ENCODE measurements at regions not wholly inside any gene's neighbourhood (a gene's known extent, or its start where the extent isn't known, plus 50 kb on each side); places are given as distances from the start of the nearest gene placed in this dataset.

GRCh38 chr3:190774633-190775032 is 87.9 kb downstream of the GMNC start:
- Histone ChIP-seq H3K27me3 (no peaks in the 10 kb centered on the region), H3K4me1 (no peaks in the 10 kb centered on the region), H3K9me3 (no peaks in the 10 kb centered on the region), H3K36me3 (no peaks in the 10 kb centered on the region), H3K4me3 (no peak overlapping the region), H3K27ac (no peak overlapping the region)
- in situ Hi-C loops (cut with MboI; ENCODE audit: low pct_ligation_motif_present in 1 of 4, low pct_unique_long_range_greater_than_20kb in 1 of 4, low sequenced_read_pairs in 3 of 4) (no loop called here), intact Hi-C loops (cut with DNase I; ENCODE audit: low total_unique reads) (no loop called here)
- TF ChIP-seq CTCF (IDR thresholded peaks at IDR 0.05) (no peak), EP300 (IDR thresholded peaks at IDR 0.05; ENCODE audit: low read depth) (no peak), POLR2AphosphoS5 (IDR thresholded peaks at IDR 0.05) (no peak), POLR2A (IDR thresholded peaks at IDR 0.05) (no peak)
- DNase-seq: no peak

- Histone ChIP-seq H3K27me3 (no peaks in the 10 kb centered on the region), H3K36me3 (no peaks in the 10 kb centered on the region), H3K27ac (no peak overlapping the region), H3K4me3 (no peak overlapping the region), H3K9me3 (no peaks in the 10 kb centered on the region), H3K4me1 (no peaks in the 10 kb centered on the region)
- intact Hi-C loops (cut with DNase I; ENCODE audit: low total_unique reads): no loop called here
- no peak for TF ChIP-seq EP300 (IDR thresholded peaks at IDR 0.05; ENCODE audit: low read depth)
- 84 to 89% methylated on average over 6 to 7 of the region's 7 CpGs for WGBS, 2 donors (ENCODE audit: low coverage in 1 of 2)
- no peak for DNase-seq
- in situ Hi-C loops (cut with MboI; ENCODE audit: low pct_ligation_motif_present in 1 of 4, low pct_unique_long_range_greater_than_20kb in 1 of 4, low sequenced_read_pairs in 3 of 4): no loop called here
Observed at GRCh38 chr3:190773948-190774347, 88.5 kb downstream of the GMNC start.

- Histone ChIP-seq H3K27me3 (no peaks in the 10 kb centered on the region), H3K9me3 (no peaks in the 10 kb centered on the region), H3K4me1 (no peaks in the 10 kb centered on the region), H3K27ac (no peak overlapping the region), H3K4me3 (no peak overlapping the region), H3K36me3 (no peaks in the 10 kb centered on the region)
- intact Hi-C loops (cut with DNase I; ENCODE audit: low total_unique reads) (no loop called here), in situ Hi-C loops (cut with MboI; ENCODE audit: low pct_ligation_motif_present in 1 of 4, low pct_unique_long_range_greater_than_20kb in 1 of 4, low sequenced_read_pairs in 3 of 4) (no loop called here)
- TF ChIP-seq CTCF (IDR thresholded peaks at IDR 0.05) (no peak), POLR2AphosphoS5 (IDR thresholded peaks at IDR 0.05) (no peak), EP300 (IDR thresholded peaks at IDR 0.05; ENCODE audit: low read depth) (no peak), POLR2A (IDR thresholded peaks at IDR 0.05) (no peak)
- WGBS, 2 donors (ENCODE audit: low coverage in 1 of 2): 85 to 96% methylated on average over 2 of the region's 2 CpGs
- no peak for DNase-seq
Observed at GRCh38 chr3:190772831-190773230, 89.7 kb downstream of the GMNC start.

GRCh38 chr3:190768891-190769290 is 93.6 kb downstream of the GMNC start:
- in situ Hi-C loops (cut with MboI; ENCODE audit: low pct_ligation_motif_present in 1 of 4, low pct_unique_long_range_greater_than_20kb in 1 of 4, low sequenced_read_pairs in 3 of 4) (no loop called here), intact Hi-C loops (cut with DNase I; ENCODE audit: low total_unique reads) (no loop called here)
- H3K27ac ChIP-seq: no peak overlapping the region
- no peak overlapping the region for H3K4me3 ChIP-seq
- no peaks in the 10 kb centered on the region for H3K36me3 ChIP-seq
- DNase-seq: no peak
- TF ChIP-seq CTCF (IDR thresholded peaks at IDR 0.05): no peak
- no peak for TF ChIP-seq POLR2A (IDR thresholded peaks at IDR 0.05)
- TF ChIP-seq EP300 (IDR thresholded peaks at IDR 0.05; ENCODE audit: low read depth): no peak
- H3K27me3 ChIP-seq: no peaks in the 10 kb centered on the region
- no peaks in the 10 kb centered on the region for H3K9me3 ChIP-seq
- 79 to 80% methylated on average over 3 of the region's 3 CpGs for WGBS, 2 donors (ENCODE audit: low coverage in 1 of 2)
- no peaks in the 10 kb centered on the region for H3K4me1 ChIP-seq

GRCh38 chr3:190767851-190768250 is 94.6 kb downstream of the GMNC start:
- in situ Hi-C loops (cut with MboI; ENCODE audit: low pct_ligation_motif_present in 1 of 4, low pct_unique_long_range_greater_than_20kb in 1 of 4, low sequenced_read_pairs in 3 of 4): no loop called here

More at GRCh38 chr3:190767851-190768250, 94.6 kb downstream of the GMNC start:
- H3K4me1 ChIP-seq: no peaks in the 10 kb centered on the region
- no peaks in the 10 kb centered on the region for H3K9me3 ChIP-seq
- no peak overlapping the region for H3K27ac ChIP-seq
- no peak for DNase-seq
- WGBS, 2 donors (ENCODE audit: low coverage in 1 of 2): 88% methylated on average over 2 of the region's 2 CpGs
- H3K36me3 ChIP-seq: no peaks in the 10 kb centered on the region
- H3K4me3 ChIP-seq: no peak overlapping the region
- intact Hi-C loops (cut with DNase I; ENCODE audit: low total_unique reads): no loop called here
- H3K27me3 ChIP-seq: no peaks in the 10 kb centered on the region
- TF ChIP-seq POLR2A (IDR thresholded peaks at IDR 0.05) (no peak), EP300 (IDR thresholded peaks at IDR 0.05; ENCODE audit: low read depth) (no peak), CTCF (IDR thresholded peaks at IDR 0.05) (no peak), POLR2AphosphoS5 (IDR thresholded peaks at IDR 0.05) (no peak)

Data from transverse colon (tissue), 4 donors.